GM19099 (cell line): ENCODE measurements at regions not wholly inside any gene's neighbourhood (a gene's known extent, or its start where the extent isn't known, plus 50 kb on each side); places are given as distances from the start of the nearest gene placed in this dataset.

ENCODE experiments used
- POLR2A ChIP-seq: IDR thresholded peaks from 3 replicates; pipeline ENCODE4 v1.6.1; 2011; ENCODE audit warnings: low read depth; ENCODE audit not compliant: insufficient read length; ENCODE audit errors: extremely low read depth

GRCh38 chr4:123739806-123740205 lies 343.2 kb downstream of the SPRY1 start:
- no peak for TF ChIP-seq POLR2A

- no peak for TF ChIP-seq POLR2A
These were observed 343.6 kb downstream of the SPRY1 start for GRCh38 chr4:123740236-123740635.

DNA sequence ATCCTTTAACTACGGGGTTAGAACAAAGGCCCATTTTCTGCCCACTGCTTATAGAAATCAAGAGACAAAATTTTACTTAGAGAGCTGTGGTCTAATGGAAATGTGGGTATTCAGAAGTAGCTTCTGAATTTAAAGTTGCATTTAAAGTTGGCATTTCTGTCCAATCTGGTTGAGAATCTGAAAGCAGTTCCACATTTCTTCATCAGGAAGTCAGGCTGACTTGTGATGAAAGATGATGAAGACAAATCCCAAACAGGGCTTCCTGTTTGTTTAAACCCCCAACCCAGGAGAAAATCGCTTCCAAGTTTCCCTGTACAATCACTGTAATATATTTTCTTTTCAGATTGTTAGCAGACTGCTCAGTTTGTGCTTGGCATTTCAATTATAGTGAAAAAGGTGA lies 345.3 kb downstream of the SPRY1 start:
- no peak for TF ChIP-seq POLR2A

- no peak for TF ChIP-seq POLR2A
These were observed 347.3 kb downstream of the SPRY1 start for GRCh38 chr4:123743848-123744247.

- TF ChIP-seq POLR2A = no peak
These were observed 348.2 kb downstream of the SPRY1 start for GRCh38 chr4:123744664-123745290.

- no peak for TF ChIP-seq POLR2A
These were observed 350.4 kb downstream of the SPRY1 start for GRCh38 chr4:123747016-123747415.

GRCh38 chr4:123748806-123749205 lies 352.2 kb downstream of the SPRY1 start:
- TF ChIP-seq POLR2A = no peak

DNA sequence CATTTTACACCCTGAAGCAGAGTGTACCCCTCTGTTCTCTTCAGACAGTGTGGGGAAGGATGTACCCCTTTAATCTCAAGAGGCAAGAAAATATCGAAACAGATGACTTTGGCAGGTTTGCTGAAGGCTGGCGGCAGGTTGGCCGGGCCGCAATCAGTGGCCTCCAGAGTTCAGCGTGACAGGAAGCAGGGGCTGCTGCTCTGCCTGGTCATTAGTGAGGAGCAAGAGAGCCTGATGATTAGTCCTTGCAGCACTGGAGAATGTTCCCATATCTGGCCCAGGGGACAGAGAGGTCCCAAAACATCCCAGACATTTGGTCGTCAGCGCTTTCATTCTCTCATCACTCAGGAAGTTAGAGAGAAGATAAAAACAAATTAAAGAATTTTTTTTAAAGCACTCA lies 352.8 kb downstream of the SPRY1 start:
- no peak for TF ChIP-seq POLR2A

DNA sequence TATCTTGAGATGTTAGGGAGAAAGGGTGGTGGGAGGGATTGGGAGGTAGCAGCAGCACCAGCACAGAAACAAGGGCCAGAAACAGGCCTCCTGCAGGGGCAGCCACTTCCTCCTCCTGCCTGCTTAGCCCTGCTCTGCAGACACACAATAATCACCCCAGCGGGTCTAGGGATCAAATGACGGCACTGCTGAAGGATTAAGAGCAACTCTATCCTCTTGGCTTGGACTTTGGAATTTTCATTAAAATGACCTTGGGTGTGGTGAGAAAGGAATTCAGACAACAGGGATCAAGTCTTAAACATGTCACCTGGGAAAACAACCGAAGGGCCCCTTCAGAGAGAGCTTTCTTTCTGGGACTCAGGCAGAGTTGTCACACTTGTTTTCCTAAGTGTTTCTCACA lies 353.4 kb downstream of the SPRY1 start:
- no peak for TF ChIP-seq POLR2A

- TF ChIP-seq POLR2A = no peak
These were observed 359.1 kb downstream of the SPRY1 start for GRCh38 chr4:123755655-123756054.

DNA sequence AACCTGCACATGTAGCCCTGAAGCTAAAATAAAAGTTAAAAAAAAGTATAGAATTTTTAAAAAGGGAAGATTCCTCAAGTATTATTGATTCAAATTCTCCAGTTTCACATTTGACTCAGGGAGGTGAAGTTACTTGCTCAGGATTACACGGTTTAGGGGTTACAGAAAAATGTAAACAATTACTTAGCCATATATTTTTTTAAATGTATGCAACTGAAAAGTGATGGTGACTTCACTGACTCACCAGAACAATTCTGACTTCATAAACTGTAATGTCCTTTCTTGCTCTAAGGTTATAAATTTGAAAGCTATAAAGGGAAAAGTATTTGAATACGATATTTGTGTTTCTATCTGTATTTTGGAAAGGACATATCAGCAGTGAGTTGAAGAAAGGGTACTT lies 371.2 kb downstream of the SPRY1 start:
- TF ChIP-seq POLR2A = no peak

DNA sequence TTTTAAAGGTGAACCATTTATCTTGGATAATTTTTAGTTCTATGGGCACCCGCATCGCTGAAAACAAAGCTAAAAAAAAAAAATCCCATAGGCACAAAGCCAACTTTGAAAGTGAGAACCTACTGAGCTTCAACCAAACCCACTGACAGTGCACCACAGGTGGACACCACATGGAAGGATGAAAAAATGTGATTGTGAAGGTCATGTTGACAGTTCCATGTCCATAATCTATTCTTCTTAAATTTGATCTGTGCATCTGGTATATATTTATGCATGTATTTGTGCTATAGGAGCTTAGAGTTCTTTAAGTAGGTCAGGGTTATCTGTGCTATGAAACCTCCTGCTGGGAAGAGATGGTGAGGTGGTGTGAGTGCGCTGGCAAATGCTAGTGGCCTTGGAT lies 374.3 kb downstream of the SPRY1 start:
- no peak for TF ChIP-seq POLR2A

DNA sequence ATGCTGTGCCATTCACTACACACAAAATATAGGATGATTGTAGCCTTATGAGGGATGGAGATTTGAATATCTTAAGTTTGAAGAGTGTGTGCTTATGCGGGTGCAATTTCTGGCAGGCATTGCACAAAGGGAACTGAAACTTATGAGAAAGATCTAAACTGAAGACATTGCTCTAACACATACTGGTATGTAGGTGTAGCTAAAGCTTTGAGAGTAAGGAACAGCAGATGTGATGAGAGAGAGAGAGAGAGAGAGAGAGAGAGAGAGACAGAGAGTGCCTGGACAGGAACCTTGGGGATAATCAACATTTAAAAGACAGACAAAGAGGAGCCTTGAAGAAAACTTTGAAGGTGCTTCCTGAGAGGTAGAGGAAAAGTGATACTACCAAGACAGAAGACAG lies 379.7 kb downstream of the SPRY1 start:
- no peak for TF ChIP-seq POLR2A

- TF ChIP-seq POLR2A = no peak
These were observed 380.8 kb downstream of the SPRY1 start for GRCh38 chr4:123777373-123777772.

DNA sequence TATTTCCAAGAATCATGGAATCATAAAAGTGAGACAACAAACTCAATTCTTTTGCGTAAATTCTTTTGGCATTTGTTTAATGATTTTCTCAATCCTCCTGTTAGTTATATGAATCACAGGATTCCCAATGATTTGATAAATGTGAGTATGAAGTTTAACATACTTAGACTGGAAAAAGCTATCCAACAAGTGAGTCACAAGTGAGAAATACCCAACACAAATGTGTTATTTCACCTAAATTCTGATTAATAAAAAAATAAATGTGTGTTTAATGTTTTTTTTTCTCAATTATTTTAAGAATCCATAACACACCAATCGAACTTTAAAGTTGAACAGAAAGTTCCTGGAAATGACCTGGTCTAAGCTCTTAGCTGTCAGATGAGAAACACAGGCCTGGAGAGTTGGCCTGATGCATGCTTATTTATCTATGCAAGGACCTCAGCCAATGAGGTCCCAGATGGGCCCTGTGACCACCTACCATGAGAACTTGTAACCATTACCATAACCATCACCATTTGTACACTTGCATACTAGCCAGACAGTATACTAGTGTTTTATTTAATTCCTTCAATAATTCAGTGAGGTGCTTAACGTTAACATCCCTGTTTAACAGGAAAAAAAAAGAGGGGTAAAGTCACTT lies 386.7 kb downstream of the SPRY1 start:
- no peak for TF ChIP-seq POLR2A

GRCh38 chr4:123783921-123784320 lies 387.3 kb downstream of the SPRY1 start:
- no peak for TF ChIP-seq POLR2A

DNA sequence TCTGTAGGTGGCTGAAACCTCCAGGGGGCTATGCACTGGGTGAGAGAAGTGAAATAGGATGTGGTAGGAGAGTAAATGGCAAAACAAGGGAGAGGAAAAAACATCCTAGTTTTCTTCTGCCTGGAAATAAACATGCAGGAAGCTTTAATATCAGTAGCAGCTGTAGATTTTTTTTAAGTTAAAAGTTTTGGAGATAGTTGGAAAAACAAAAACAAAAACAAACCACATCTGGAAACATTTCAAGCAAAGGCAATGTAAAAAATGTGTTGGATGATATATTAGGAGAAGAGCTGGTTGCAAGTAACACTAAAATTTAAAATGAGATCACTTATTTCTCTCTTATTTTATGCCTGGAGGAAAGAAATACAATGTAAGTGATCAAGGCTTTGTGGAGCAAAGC lies 388.0 kb downstream of the SPRY1 start:
- TF ChIP-seq POLR2A = no peak
